ENCODE measurements at regions not wholly inside any gene's neighbourhood (a gene's known extent, or its start where the extent isn't known, plus 50 kb on each side); places are given as distances from the start of the nearest gene placed in this dataset.
"Not testable (repeated sequence)": the region's sequence is repeated elsewhere in the genome, so short reads cannot be mapped to it uniquely, and the experiment has no call there.

DNA sequence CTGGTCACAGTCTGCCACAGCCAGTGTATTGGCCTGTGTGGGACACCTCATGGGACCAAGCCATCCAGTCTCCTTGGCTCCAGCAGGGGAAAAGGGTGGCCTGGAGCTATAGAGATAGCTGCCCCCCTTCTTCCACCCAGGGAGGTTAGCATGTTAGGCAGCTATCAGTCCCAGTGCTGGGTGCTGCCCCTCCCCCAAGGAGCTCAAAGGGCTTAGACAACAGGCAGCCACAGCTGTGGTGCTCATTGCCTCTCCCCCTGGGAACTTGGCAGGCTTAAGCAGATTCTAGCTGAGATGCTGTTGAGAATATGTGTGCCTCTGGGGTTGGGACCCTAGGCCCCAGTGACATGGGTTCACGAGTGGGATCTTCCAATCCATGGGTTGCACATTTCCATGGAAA, 226.0 kb upstream of the PTGER4 start:
- DNase-seq (ENCODE audit: low read depth in 3 of 3): no peak

- DNase-seq (ENCODE audit: low read depth in 3 of 3): no peak
Observed at GRCh38 chr5:40452874-40453624, 226.7 kb upstream of the PTGER4 start.

- DNase-seq (ENCODE audit: low read depth in 3 of 3): no peak
Observed at GRCh38 chr5:40447438-40447837, 232.3 kb upstream of the PTGER4 start.

DNA sequence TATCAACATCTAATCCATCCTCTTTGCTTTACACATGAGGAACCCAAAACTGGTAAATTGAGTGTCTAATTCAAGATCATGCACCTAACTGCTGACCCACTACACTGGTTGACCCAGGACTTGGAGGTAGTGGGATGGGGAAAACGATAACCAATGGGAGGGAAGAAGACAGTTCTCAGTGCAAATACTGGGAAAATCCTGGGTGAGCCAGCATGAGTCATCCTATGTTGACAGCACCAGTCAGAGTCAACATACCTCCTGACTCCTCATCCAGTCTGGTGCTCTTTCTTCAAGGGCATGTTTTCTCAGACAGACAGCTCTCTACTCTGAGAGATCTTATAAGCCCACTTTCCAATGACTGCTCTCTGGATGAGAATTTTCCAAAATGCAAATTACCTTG, 232.8 kb upstream of the PTGER4 start:
- DNase-seq (ENCODE audit: low read depth in 3 of 3): no peak

DNA sequence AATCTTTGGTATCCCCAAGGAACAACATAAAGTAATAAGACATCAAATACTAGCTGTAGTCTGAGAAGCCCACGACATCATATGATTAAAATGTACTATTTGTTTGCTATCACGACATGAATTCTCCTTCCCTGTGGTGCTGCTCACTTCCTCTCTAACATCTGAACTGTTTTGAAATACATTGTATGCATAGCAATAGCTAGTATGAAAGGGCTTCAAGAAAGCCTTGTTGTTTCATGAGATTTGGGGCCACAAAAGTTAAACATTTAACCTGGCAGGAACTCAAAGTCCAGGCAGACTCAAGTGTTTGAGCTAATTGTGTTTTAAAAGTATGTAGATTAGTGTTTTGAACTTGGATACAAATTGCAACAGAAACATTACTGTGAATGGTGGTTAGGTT, 237.4 kb upstream of the PTGER4 start:
- no peak for DNase-seq (ENCODE audit: low read depth in 3 of 3)

- DNase-seq (ENCODE audit: low read depth in 3 of 3): peak in 2 of 3 experiments; percentile 30 to 40
Observed at GRCh38 chr5:40441733-40442132, 238.0 kb upstream of the PTGER4 start.

DNA sequence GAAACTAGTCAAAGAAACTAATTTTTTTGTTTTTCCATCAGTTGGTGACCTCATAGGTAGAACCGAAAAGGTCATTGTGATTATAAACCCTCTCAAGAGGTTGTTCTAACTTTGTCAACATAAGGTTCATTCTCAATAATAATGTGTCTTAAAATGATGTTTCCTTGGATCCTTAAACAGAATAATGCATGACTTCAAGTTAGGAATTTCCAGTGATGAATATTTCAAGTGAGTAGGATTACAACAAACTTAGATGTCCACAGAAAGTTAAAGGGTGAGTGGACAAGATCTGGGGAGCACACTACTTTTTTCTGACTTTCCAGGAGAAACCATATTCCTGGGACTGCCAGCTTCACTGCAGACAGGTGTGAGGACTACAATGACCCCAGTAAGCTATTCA, 239.0 kb upstream of the PTGER4 start:
- DNase-seq (ENCODE audit: low read depth in 3 of 3): no peak

DNA sequence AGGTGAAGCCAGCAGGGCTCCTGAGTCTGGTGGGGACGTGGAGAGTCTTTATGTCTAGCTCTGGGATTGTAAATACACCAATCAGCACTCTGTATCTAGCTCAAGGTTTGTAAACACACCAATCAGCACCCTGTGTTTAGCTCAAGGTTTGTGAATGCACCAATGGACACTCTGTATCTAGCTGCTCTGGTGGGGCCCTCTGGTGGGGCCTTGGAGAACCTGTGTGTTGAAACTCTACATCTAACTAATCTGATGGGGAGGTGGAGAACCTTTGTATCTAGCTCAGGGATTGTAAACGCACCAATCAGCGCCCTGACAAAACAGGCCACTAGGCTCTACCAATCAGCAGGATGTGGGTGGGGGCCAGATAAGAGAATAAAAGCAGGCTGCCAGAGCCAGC, 240.6 kb upstream of the PTGER4 start:
- not testable (repeated sequence) for DNase-seq (ENCODE audit: low read depth in 3 of 3)

- not testable (repeated sequence) for DNase-seq (ENCODE audit: low read depth in 3 of 3)
Observed at GRCh38 chr5:40438646-40439045, 241.1 kb upstream of the PTGER4 start.

DNA sequence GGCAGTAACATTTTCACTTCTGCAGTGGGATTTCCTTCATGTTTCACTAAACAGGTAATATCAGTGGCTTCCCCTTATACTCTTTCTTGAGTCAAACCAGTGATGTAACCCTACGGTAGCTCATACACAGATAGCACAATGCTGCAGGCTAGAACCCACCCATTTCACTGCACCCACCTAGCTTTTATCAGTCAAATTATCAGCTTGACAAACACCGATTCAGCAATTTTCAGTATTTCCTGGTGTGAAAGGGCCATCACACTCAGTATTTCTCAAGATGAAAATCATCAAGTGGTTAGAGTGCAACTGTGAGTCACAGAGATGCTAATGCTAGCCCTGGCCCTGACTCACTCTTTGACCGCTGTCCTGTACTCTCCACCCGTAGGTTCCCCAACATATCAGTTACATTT, 242.3 kb upstream of the PTGER4 start:
- peak in 2 of 3 experiments; percentile 2 to 43 for DNase-seq (ENCODE audit: low read depth in 3 of 3)

DNA sequence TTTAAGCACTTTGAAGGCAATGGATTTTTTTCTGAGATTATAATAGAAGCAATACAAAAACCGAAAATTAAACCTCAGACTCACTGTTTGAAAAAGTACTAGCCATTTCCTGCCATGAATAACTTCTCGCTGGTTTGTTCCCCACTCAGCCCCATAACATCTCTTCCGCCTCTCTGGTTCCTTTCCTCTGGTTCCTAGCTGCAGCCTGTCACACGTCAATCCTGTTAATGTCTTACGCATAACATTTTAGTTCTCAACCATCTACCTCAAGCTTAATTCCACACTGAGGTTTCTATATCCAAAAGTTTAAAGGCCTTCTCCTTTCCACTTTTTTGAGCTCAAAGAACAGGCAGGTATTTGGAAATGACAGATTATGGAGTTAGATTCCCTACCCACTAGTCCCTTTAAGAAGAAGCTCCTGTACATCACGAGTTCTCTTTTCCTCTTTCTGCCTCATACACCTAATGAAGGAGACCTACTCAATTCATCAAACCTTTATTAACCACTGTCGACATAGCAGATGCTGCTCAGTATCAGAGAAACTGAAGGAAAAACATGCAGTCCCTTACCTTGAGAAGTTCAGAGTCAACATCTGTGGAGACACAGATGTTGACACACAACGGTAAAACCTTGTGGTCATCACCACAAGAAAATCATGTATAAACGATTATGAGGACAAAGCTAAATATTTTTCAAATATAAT, 243.0 kb upstream of the PTGER4 start:
- no peak for DNase-seq (ENCODE audit: low read depth in 3 of 3)

- DNase-seq (ENCODE audit: low read depth in 3 of 3): not testable (repeated sequence)
Observed at GRCh38 chr5:40435706-40436105, 244.0 kb upstream of the PTGER4 start.

DNA sequence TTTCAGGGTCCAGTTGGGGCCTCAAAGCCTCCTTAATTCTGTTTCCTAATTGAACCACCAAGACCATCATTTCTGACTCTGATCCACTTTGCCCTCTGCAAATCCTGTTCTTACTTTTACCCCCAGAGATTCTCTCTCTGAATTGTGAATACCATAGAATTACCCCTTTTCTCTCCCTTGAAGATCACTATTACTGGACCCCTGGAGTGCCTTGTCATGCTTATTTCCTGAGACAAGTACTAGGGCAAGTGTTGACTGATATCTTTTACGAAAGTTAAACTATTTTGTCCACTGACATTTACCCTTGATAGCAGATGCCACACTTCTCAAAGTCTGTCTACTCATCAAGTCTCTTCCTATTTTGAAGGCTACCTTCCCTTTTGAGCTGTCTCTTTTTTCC, 246.9 kb upstream of the PTGER4 start:
- DNase-seq (ENCODE audit: low read depth in 3 of 3): no peak

GRCh38 chr5:40431734-40432133, 248.0 kb upstream of the PTGER4 start:
- DNase-seq (ENCODE audit: low read depth in 3 of 3): no peak

- no peak for DNase-seq (ENCODE audit: low read depth in 3 of 3)
Observed at GRCh38 chr5:40430101-40430710, 249.5 kb upstream of the PTGER4 start.

GRCh38 chr5:40429258-40430100, 250.2 kb upstream of the PTGER4 start:
- no peak for DNase-seq (ENCODE audit: low read depth in 3 of 3)

DNA sequence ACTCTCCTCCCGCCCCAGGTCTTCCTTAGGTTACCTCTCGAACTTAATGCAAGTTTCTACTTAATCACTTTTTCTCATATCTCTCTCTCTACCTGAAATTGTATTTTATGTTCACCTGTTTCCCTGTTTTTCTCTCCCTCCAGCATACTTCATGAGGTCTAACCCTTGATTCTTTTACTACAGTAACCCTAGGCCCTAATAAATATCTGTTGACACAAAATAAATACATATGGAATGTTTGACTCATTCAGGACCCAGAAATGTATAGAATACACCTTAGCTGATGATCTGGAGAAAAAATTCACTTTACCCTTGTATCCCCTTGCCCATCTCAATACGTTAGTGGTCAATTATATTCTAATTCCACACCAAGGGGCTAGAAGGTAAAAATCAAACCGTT, 250.9 kb upstream of the PTGER4 start:
- no peak for DNase-seq (ENCODE audit: low read depth in 3 of 3)

- DNase-seq (ENCODE audit: low read depth in 3 of 3): no peak
Observed at GRCh38 chr5:40428126-40428525, 251.6 kb upstream of the PTGER4 start.

- not testable (repeated sequence) for DNase-seq (ENCODE audit: low read depth in 3 of 3)
Observed at GRCh38 chr5:40417046-40417810, 262.5 kb upstream of the PTGER4 start.

GRCh38 chr5:40416588-40416987, 263.1 kb upstream of the PTGER4 start:
- DNase-seq (ENCODE audit: low read depth in 3 of 3): no peak

GRCh38 chr5:40416098-40416497, 263.6 kb upstream of the PTGER4 start:
- DNase-seq (ENCODE audit: low read depth in 3 of 3): no peak

Measured in stimulated activated CD4-positive, alpha-beta T cell treated with anti-CD3 and anti-CD28 coated beads, TNF-alpha, amount 100 ng/mL, for 24 hours (primary cell).